ENCODE measurements at regions not wholly inside any gene's neighbourhood (a gene's known extent, or its start where the extent isn't known, plus 50 kb on each side); places are given as distances from the start of the nearest gene placed in this dataset.

DNA sequence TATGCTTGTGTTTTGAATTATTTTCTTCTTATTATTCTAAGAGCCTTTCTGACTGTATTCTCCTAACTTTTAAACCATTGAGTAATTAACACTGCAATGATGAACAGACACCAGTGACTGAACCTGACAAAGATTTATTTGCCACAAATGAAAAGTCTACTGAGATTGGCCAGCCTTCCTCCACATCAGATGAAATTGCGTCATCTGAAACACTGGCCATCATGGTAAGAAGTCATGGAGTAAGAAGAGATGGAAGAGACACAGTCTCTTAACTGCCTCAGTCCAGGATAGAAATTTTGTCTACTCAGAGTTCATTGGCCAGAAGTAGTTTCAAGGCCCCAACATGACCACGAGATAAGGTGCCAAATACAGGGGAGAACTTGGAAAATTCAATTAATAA lies 357.8 kb downstream of the BMPER start:
- no peak overlapping the region for H3K27ac Mint-ChIP-seq (ENCODE audit: unreplicated experiment)
- no peak for DNase-seq (ENCODE audit: extremely low spot score, unreplicated experiment)
- TF ChIP-seq, protein P1, sequence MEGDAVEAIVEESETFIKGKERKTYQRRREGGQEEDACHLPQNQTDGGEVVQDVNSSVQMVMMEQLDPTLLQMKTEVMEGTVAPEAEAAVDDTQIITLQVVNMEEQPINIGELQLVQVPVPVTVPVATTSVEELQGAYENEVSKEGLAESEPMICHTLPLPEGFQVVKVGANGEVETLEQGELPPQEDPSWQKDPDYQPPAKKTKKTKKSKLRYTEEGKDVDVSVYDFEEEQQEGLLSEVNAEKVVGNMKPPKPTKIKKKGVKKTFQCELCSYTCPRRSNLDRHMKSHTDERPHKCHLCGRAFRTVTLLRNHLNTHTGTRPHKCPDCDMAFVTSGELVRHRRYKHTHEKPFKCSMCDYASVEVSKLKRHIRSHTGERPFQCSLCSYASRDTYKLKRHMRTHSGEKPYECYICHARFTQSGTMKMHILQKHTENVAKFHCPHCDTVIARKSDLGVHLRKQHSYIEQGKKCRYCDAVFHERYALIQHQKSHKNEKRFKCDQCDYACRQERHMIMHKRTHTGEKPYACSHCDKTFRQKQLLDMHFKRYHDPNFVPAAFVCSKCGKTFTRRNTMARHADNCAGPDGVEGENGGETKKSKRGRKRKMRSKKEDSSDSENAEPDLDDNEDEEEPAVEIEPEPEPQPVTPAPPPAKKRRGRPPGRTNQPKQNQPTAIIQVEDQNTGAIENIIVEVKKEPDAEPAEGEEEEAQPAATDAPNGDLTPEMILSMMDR (IDR thresholded peaks at IDR 0.05), result no peak
- no peak overlapping the region for H3K4me3 Mint-ChIP-seq (ENCODE audit: unreplicated experiment)
- H3K36me3 Mint-ChIP-seq (ENCODE audit: unreplicated experiment), result no peaks in the 10 kb centered on the region
- no peaks in the 10 kb centered on the region for H3K9me3 Mint-ChIP-seq (ENCODE audit: unreplicated experiment)
- H3K27me3 Mint-ChIP-seq (ENCODE audit: unreplicated experiment), result no peaks in the 10 kb centered on the region
- H3K4me1 Mint-ChIP-seq (ENCODE audit: unreplicated experiment), result peaks cover 6% of the 10 kb centered on the region

DNA sequence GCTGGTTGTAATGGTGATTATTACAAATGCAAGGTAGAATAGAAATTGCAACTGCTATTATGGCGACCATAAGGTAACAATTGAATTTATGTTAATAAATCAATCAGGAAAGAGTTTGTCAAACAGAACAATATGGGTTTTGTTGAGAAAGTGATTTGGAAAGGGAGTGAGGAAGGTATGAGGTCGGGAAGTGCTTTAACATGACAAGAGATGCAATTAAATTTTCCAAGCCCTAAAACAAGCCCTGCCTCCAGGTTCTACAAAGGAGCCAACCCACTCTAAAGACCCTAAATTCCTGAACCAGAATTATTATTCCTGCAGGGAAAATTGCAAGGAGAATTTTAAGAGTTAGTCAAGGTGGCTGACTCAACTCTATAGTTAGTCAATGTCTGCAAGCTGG lies 363.7 kb downstream of the BMPER start:
- H3K4me1 Mint-ChIP-seq (ENCODE audit: unreplicated experiment), result no peaks in the 10 kb centered on the region
- H3K4me3 Mint-ChIP-seq (ENCODE audit: unreplicated experiment), result no peak overlapping the region
- TF ChIP-seq, protein P1 (IDR thresholded peaks at IDR 0.05), result no peak
- peaks cover 21% of the 10 kb centered on the region for H3K27me3 Mint-ChIP-seq (ENCODE audit: unreplicated experiment)
- no peaks in the 10 kb centered on the region for H3K9me3 Mint-ChIP-seq (ENCODE audit: unreplicated experiment)
- no peak overlapping the region for H3K27ac Mint-ChIP-seq (ENCODE audit: unreplicated experiment)
- DNase-seq (ENCODE audit: extremely low spot score, unreplicated experiment), result no peak
- H3K36me3 Mint-ChIP-seq (ENCODE audit: unreplicated experiment), result no peaks in the 10 kb centered on the region

DNA sequence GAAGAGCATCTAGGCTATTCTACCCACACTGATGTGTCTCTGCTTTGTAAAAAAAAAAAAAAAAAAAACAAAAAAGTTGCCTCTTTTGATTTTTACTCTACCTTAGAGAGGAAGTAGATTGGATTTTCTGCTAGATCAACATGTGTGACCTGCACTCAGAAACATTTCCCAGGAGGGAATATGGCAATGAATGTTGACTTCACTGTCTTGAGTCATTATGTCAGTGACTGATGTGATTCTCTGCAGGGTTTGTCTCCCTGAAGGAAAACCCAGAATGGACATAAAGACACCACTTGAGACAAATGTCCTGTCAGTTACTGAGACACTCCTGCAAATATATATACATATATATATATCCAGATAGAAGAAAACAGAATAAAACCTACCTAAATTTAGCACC lies 370.3 kb downstream of the BMPER start:
- Mint-ChIP-seq H3K27ac (ENCODE audit: unreplicated experiment) (no peak overlapping the region), H3K4me3 (ENCODE audit: unreplicated experiment) (no peak overlapping the region), H3K27me3 (ENCODE audit: unreplicated experiment) (peaks cover 8% of the 10 kb centered on the region), H3K36me3 (ENCODE audit: unreplicated experiment) (no peaks in the 10 kb centered on the region), H3K9me3 (ENCODE audit: unreplicated experiment) (no peaks in the 10 kb centered on the region), H3K4me1 (ENCODE audit: unreplicated experiment) (no peaks in the 10 kb centered on the region)
- TF ChIP-seq, protein P1 (IDR thresholded peaks at IDR 0.05), result no peak
- DNase-seq (ENCODE audit: extremely low spot score, unreplicated experiment), result no peak

DNA sequence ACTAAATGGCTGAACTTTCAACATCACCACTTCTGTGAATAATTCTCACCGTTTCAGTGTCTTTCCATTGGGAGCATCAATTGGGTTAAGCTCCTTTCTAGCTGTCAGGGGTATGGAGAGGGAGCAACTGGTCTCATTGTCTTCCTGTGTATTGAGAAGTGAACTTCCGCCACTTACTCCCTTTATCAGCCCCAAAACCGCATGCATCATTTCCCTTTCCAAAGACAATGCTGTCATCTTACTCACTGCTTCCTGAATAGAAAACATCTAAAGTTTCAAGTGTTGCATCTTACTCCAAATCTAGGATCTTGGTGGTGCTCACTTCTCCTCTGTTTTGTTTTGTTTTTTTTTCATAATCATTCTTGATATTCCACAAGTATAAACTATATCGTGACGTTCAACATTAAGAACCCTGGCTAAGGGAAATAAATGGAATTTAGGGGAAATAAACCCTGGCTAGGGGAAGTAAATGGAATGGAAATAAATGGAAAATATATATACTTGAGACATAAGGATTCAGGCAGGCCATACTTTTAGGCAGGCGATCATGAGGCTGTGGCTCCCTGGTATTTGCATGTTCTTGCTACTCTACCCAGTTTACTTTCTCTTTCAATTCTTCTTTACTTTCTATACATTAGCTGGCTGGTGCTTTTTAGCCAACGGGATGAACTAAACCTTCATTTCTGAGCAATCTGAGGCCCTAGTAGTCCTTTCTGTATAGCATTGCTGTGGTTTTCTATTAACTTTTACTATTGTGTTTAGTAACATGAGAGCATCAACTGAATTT lies 371.9 kb downstream of the BMPER start:
- Mint-ChIP-seq H3K4me1 (ENCODE audit: unreplicated experiment) (no peaks in the 10 kb centered on the region), H3K4me3 (ENCODE audit: unreplicated experiment) (no peak overlapping the region), H3K27ac (ENCODE audit: unreplicated experiment) (no peak overlapping the region), H3K36me3 (ENCODE audit: unreplicated experiment) (no peaks in the 10 kb centered on the region), H3K9me3 (ENCODE audit: unreplicated experiment) (no peaks in the 10 kb centered on the region), H3K27me3 (ENCODE audit: unreplicated experiment) (peaks cover 3% of the 10 kb centered on the region)
- no peak for DNase-seq (ENCODE audit: extremely low spot score, unreplicated experiment)
- TF ChIP-seq, protein P1 (IDR thresholded peaks at IDR 0.05), result no peak

DNA sequence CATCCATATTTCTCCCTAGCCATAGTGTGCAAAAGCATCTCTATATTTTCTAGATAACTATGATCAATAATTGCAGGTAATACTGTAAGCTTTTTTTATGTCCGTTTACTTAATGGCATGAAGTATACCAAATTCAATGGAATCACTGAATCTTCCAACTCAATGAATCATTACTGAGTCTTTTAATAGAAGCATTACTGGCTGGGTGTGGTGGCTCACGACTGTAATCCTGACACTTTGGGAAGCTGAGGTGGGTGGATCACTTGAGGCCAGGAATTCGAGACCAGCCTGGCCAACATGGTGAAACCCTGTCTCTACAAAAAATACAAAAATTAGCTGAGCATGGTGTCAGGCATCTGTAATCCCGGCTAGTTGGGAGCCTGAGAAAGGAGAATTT lies 372.5 kb downstream of the BMPER start:
- no peak for DNase-seq (ENCODE audit: extremely low spot score, unreplicated experiment)
- Mint-ChIP-seq H3K36me3 (ENCODE audit: unreplicated experiment) (no peaks in the 10 kb centered on the region), H3K27ac (ENCODE audit: unreplicated experiment) (no peak overlapping the region), H3K4me1 (ENCODE audit: unreplicated experiment) (no peaks in the 10 kb centered on the region), H3K4me3 (ENCODE audit: unreplicated experiment) (no peak overlapping the region), H3K27me3 (ENCODE audit: unreplicated experiment) (peaks cover 3% of the 10 kb centered on the region), H3K9me3 (ENCODE audit: unreplicated experiment) (no peaks in the 10 kb centered on the region)
- TF ChIP-seq, protein P1 (IDR thresholded peaks at IDR 0.05), result no peak
